ENCODE measurements at regions not wholly inside any gene's neighbourhood (a gene's known extent, or its start where the extent isn't known, plus 50 kb on each side); places are given as distances from the start of the nearest gene placed in this dataset.

- no peak overlapping the region for H3K4me3 ChIP-seq (ENCODE audit: low read length)
- H3K4me1 ChIP-seq (ENCODE audit: insufficient read depth, low read length), result no peaks in the 10 kb centered on the region
- H3K27me3 ChIP-seq (ENCODE audit: insufficient read depth, low read length, poor library complexity, severe bottlenecking), result no peaks in the 10 kb centered on the region
- H3K36me3 ChIP-seq (ENCODE audit: insufficient read depth, low read length), result no peaks in the 10 kb centered on the region
- Mint-ChIP-seq H3K4me3 (no peak overlapping the region), H3K36me3 (no peaks in the 10 kb centered on the region), H3K27ac (no peak overlapping the region), H3K4me1 (no peaks in the 10 kb centered on the region), H3K27me3 (no peaks in the 10 kb centered on the region), H3K9me3 (peaks cover 4 to 17% (median 13%) of the 10 kb centered on the region in 5 donors)
- DNase-seq, result no peak
- POLR2A ChIA-PET, result no interaction called here
- no peaks in the 10 kb centered on the region for H3K9me3 ChIP-seq (ENCODE audit: low read length)
- no peak overlapping the region for H3K27ac ChIP-seq (ENCODE audit: low read depth, low read length)
- CTCF ChIA-PET, result no interaction called here
These were observed 424.7 kb downstream of the ZBBX start for GRCh38 chr3:166955201-166955939.

DNA sequence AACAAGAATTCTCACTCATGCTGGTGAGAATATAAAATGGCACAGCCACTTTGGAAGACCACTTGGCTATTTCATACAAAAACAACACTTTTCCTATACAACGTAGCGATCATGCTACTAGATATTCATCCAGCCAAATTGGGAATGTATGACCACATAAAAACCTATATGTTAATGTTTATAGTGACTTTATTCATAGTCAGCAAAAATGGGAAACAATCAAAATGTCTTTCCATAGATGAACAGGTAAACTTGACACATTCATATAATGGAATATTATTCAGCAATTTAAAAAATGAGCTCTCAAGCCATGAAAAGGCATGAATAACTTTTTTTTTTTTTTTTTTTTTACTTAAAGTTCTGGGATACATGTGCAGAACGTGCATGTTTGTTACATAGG is 445.2 kb downstream of the ZBBX start:
- CTCF ChIA-PET, result no interaction called here

DNA sequence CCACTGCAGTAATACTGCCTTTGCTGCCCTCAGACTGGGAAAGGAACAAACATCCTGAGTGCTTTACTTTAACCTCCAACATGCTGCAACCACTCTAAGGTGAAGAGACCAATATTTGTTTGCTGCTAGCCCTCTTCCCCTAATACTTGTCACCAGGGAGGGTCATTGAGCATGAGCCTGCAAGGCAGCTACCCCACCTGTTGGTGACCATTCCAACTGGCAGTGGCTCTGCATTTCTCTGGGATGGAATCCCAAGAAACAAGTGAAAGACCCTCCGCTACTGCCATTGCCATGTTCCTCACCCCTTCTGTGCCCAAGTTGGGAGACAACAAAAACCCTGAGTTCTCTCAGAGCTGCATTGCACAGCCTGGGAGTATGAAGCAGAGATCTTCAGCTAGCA is 462.7 kb downstream of the ZBBX start:
- no peaks in the 10 kb centered on the region for H3K4me1 ChIP-seq (ENCODE audit: insufficient read depth, low read length)
- Mint-ChIP-seq H3K27ac (no peak overlapping the region), H3K4me3 (no peak overlapping the region), H3K9me3 (peaks cover 12 to 35% (median 25%) of the 10 kb centered on the region in 5 donors), H3K27me3 (no peaks in the 10 kb centered on the region), H3K4me1 (no peaks in the 10 kb centered on the region), H3K36me3 (no peaks in the 10 kb centered on the region)
- H3K4me3 ChIP-seq (ENCODE audit: low read length), result no peak overlapping the region
- no peak for DNase-seq
- no peaks in the 10 kb centered on the region for H3K27me3 ChIP-seq (ENCODE audit: insufficient read depth, low read length, poor library complexity, severe bottlenecking)
- H3K27ac ChIP-seq (ENCODE audit: low read depth, low read length), result no peak overlapping the region
- H3K36me3 ChIP-seq (ENCODE audit: insufficient read depth, low read length), result no peaks in the 10 kb centered on the region
- CTCF ChIA-PET, result no interaction called here
- POLR2A ChIA-PET, result no interaction called here
- no peaks in the 10 kb centered on the region for H3K9me3 ChIP-seq (ENCODE audit: low read length)

More for the DNA sequence above, 445.2 kb downstream of the ZBBX start:
- no peaks in the 10 kb centered on the region for H3K4me1 ChIP-seq (ENCODE audit: insufficient read depth, low read length)
- H3K4me3 ChIP-seq (ENCODE audit: low read length), result no peak overlapping the region
- H3K27me3 ChIP-seq (ENCODE audit: insufficient read depth, low read length, poor library complexity, severe bottlenecking), result no peaks in the 10 kb centered on the region
- DNase-seq, result no peak
- Mint-ChIP-seq H3K36me3 (no peaks in the 10 kb centered on the region), H3K27me3 (no peaks in the 10 kb centered on the region), H3K9me3 (peaks cover 2 to 13% (median 3%) of the 10 kb centered on the region in 5 donors), H3K4me1 (no peaks in the 10 kb centered on the region), H3K4me3 (no peak overlapping the region), H3K27ac (no peak overlapping the region)
- no peaks in the 10 kb centered on the region for H3K36me3 ChIP-seq (ENCODE audit: insufficient read depth, low read length)
- POLR2A ChIA-PET, result no interaction called here
- no peak overlapping the region for H3K27ac ChIP-seq (ENCODE audit: low read depth, low read length)
- no peaks in the 10 kb centered on the region for H3K9me3 ChIP-seq (ENCODE audit: low read length)

- no peaks in the 10 kb centered on the region for H3K36me3 ChIP-seq (ENCODE audit: insufficient read depth, low read length)
- no peak for DNase-seq
- Mint-ChIP-seq H3K36me3 (no peaks in the 10 kb centered on the region), H3K4me1 (no peaks in the 10 kb centered on the region), H3K27me3 (no peaks in the 10 kb centered on the region), H3K9me3 (peaks cover 9 to 36% (median 12%) of the 10 kb centered on the region in 5 donors), H3K4me3 (no peak overlapping the region), H3K27ac (no peak overlapping the region)
- ChIA-PET CTCF (no interaction called here), POLR2A (no interaction called here)
- no peaks in the 10 kb centered on the region for H3K4me1 ChIP-seq (ENCODE audit: insufficient read depth, low read length)
- H3K27ac ChIP-seq (ENCODE audit: low read depth, low read length), result no peak overlapping the region
- no peaks in the 10 kb centered on the region for H3K9me3 ChIP-seq (ENCODE audit: low read length)
- no peaks in the 10 kb centered on the region for H3K27me3 ChIP-seq (ENCODE audit: insufficient read depth, low read length, poor library complexity, severe bottlenecking)
- no peak overlapping the region for H3K4me3 ChIP-seq (ENCODE audit: low read length)
These were observed 477.7 kb downstream of the ZBBX start for GRCh38 chr3:166902374-166902773.

DNA sequence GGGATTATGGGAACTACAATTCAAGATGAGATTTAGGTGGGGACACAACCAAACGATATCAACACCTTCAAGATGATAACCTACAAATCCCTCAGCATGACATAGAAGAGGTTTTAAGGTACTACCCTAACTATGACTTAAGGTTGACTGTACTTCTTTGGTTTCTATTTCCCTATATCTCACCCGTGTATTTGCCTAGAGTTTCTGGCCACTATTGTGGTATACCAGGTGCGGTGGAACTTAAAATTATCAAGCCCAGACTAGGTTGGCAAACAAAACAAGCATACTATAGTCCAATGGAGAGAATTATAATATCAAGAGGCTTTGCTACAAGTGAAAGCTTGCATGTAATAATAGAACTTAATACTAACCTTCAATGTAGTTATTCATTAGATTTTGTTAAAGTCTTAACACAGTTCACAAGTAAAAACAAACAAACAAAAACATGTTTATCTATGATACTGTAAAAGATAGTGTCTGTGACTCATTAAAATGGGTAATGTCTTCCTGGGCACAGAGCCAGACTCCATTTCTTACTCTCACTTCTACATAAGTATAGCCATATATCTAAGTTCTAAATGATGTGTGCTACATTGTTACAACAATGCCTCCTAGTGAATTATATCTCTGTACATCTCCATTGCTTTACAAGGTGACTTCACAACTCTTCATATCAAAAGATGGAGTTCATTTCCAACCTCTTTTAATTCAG is 479.1 kb downstream of the ZBBX start:
- no peak overlapping the region for H3K27ac ChIP-seq (ENCODE audit: low read depth, low read length)
- ChIA-PET POLR2A (no interaction called here), CTCF (no interaction called here)
- H3K4me1 ChIP-seq (ENCODE audit: insufficient read depth, low read length), result no peaks in the 10 kb centered on the region
- Mint-ChIP-seq H3K27me3 (no peaks in the 10 kb centered on the region), H3K36me3 (no peaks in the 10 kb centered on the region), H3K4me1 (no peaks in the 10 kb centered on the region), H3K27ac (no peak overlapping the region), H3K9me3 (peaks cover 4 to 26% (median 9%) of the 10 kb centered on the region in 5 donors), H3K4me3 (no peak overlapping the region)
- no peaks in the 10 kb centered on the region for H3K27me3 ChIP-seq (ENCODE audit: insufficient read depth, low read length, poor library complexity, severe bottlenecking)
- H3K36me3 ChIP-seq (ENCODE audit: insufficient read depth, low read length), result no peaks in the 10 kb centered on the region
- no peak for DNase-seq
- H3K9me3 ChIP-seq (ENCODE audit: low read length), result no peaks in the 10 kb centered on the region
- H3K4me3 ChIP-seq (ENCODE audit: low read length), result no peak overlapping the region

GRCh38 chr3:166897811-166898210 is 482.3 kb downstream of the ZBBX start:
- H3K27me3 Mint-ChIP-seq, result no peaks in the 10 kb centered on the region
- H3K9me3 ChIP-seq (ENCODE audit: low read length), result no peaks in the 10 kb centered on the region
- no peak overlapping the region for H3K4me3 ChIP-seq (ENCODE audit: low read length)
- H3K4me1 ChIP-seq (ENCODE audit: insufficient read depth, low read length), result no peaks in the 10 kb centered on the region
- no peaks in the 10 kb centered on the region for H3K27me3 ChIP-seq (ENCODE audit: insufficient read depth, low read length, poor library complexity, severe bottlenecking)
- DNase-seq, result no peak
- H3K27ac Mint-ChIP-seq, result no peak overlapping the region
- no peak overlapping the region for H3K4me3 Mint-ChIP-seq
- H3K9me3 Mint-ChIP-seq, result peaks cover 0 to 17% (median 3%) of the 10 kb centered on the region in 5 donors
- no peaks in the 10 kb centered on the region for H3K36me3 Mint-ChIP-seq
- H3K36me3 ChIP-seq (ENCODE audit: insufficient read depth, low read length), result no peaks in the 10 kb centered on the region
- POLR2A ChIA-PET, result no interaction called here
- no peaks in the 10 kb centered on the region for H3K4me1 Mint-ChIP-seq
- H3K27ac ChIP-seq (ENCODE audit: low read depth, low read length), result no peak overlapping the region
- CTCF ChIA-PET, result no interaction called here

DNA sequence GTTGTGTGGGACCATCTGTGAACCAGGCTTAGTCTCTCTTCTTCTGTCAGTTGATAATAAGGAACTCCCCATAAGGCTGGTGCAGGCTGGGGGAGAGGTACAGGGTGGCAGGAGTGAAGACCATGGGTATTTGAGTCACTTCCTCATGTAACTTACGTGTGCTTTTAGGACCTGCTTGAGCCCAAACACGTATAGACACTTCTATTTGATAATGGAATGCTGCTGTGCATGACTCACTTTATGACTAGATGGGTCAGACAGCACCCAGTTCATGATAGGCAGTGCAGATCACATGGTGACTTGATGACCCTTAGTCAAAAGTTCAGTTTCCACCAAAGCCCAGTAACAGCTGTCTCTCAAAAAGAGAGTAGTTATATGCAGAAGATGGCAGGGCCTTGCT is 490.9 kb downstream of the ZBBX start:
- peaks cover 0 to 8% (median 4%) of the 10 kb centered on the region in 5 donors for H3K9me3 Mint-ChIP-seq
- CTCF ChIA-PET, result no interaction called here
- no peaks in the 10 kb centered on the region for H3K4me1 Mint-ChIP-seq
- H3K4me3 Mint-ChIP-seq, result no peak overlapping the region
- H3K27ac Mint-ChIP-seq, result no peak overlapping the region
- no peaks in the 10 kb centered on the region for H3K36me3 ChIP-seq (ENCODE audit: insufficient read depth, low read length)
- no peaks in the 10 kb centered on the region for H3K36me3 Mint-ChIP-seq
- H3K4me3 ChIP-seq (ENCODE audit: low read length), result no peak overlapping the region
- H3K27ac ChIP-seq (ENCODE audit: low read depth, low read length), result no peak overlapping the region
- DNase-seq, result no peak
- POLR2A ChIA-PET, result no interaction called here
- H3K9me3 ChIP-seq (ENCODE audit: low read length), result no peaks in the 10 kb centered on the region
- H3K4me1 ChIP-seq (ENCODE audit: insufficient read depth, low read length), result no peaks in the 10 kb centered on the region
- no peaks in the 10 kb centered on the region for H3K27me3 ChIP-seq (ENCODE audit: insufficient read depth, low read length, poor library complexity, severe bottlenecking)
- no peaks in the 10 kb centered on the region for H3K27me3 Mint-ChIP-seq

DNA sequence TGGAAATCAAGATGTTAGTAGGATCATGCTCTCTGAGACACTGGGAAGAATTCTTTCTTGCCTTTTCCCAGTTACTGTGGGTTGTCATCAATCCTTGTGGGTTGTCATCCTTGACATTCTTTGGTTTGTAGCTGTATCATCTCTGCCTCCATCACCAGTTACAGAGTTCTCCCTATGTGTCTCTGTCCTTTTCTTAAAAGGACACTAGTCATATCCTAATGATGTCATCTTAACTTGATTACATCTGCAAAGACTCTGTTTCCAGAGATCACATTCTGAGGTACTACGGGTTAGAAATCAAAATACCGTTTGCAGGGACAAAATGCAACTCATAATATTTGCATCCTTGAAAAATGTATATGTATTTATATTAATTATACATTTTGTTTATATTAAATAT is 500.4 kb downstream of the ZBBX start:
- no peaks in the 10 kb centered on the region for H3K36me3 ChIP-seq (ENCODE audit: insufficient read depth, low read length)
- H3K4me1 ChIP-seq (ENCODE audit: insufficient read depth, low read length), result no peaks in the 10 kb centered on the region
- H3K9me3 Mint-ChIP-seq, result peaks cover 0 to 15% (median 4%) of the 10 kb centered on the region in 5 donors
- no peaks in the 10 kb centered on the region for H3K27me3 Mint-ChIP-seq
- no peaks in the 10 kb centered on the region for H3K36me3 Mint-ChIP-seq
- H3K4me3 ChIP-seq (ENCODE audit: low read length), result no peak overlapping the region
- no peak overlapping the region for H3K27ac Mint-ChIP-seq
- ChIA-PET CTCF (no interaction called here), POLR2A (no interaction called here)
- no peak overlapping the region for H3K4me3 Mint-ChIP-seq
- no peak for DNase-seq
- no peaks in the 10 kb centered on the region for H3K4me1 Mint-ChIP-seq
- no peaks in the 10 kb centered on the region for H3K27me3 ChIP-seq (ENCODE audit: insufficient read depth, low read length, poor library complexity, severe bottlenecking)
- H3K27ac ChIP-seq (ENCODE audit: low read depth, low read length), result no peak overlapping the region
- no peaks in the 10 kb centered on the region for H3K9me3 ChIP-seq (ENCODE audit: low read length)

Measured in CD8-positive, alpha-beta memory T cell (primary cell).